Psoas muscle (tissue), 7 donors: ENCODE measurements at regions not wholly inside any gene's neighbourhood (a gene's known extent, or its start where the extent isn't known, plus 50 kb on each side); places are given as distances from the start of the nearest gene placed in this dataset.

Experiments used
- ATAC-seq, 4 donors: fragments of 200-7000 bp; cut with Tn5 transposase; one replicate each; pipeline ENCODE4 v1.9.1; 2020; ENCODE audit warnings: moderate library complexity in 3 of 4, mild to moderate bottlenecking in 2 of 4
- DNase-seq, 2 donors: peaks; one replicate each; pipeline ENCODE4 v3.0.0-alpha.2; 2020
- H3K27ac ChIP-seq: fragments of 200-600 bp; one replicate; pipeline ENCODE4 v1.8.0; 2022
- H3K27me3 ChIP-seq, 3 donors: fragments of 200-600 bp in 1 of 3; one replicate each; pipeline versions ENCODE4 v1.6.1 to v1.8.0; 2013 to 2022; ENCODE audit warnings: low read length in 2 of 3, mild to moderate bottlenecking in 2 of 3, moderate library complexity in 1 of 3; ENCODE audit not compliant: insufficient read depth in 3 of 3
- H3K36me3 ChIP-seq, 2 donors: fragments of 200-600 bp in 1 of 2; one replicate each; pipeline versions ENCODE4 v1.6.1 to v1.8.0; 2013 to 2022; ENCODE audit warnings: low read depth in 1 of 2, mild to moderate bottlenecking in 1 of 2, moderate library complexity in 1 of 2; ENCODE audit not compliant: insufficient read depth in 1 of 2
- H3K4me1 ChIP-seq: fragments of 200-600 bp; one replicate; pipeline ENCODE4 v1.8.0; 2022
- H3K4me3 ChIP-seq: fragments of 200-600 bp; one replicate; pipeline ENCODE4 v1.8.0; 2022; ENCODE audit warnings: mild to moderate bottlenecking
- H3K9me3 ChIP-seq: fragments of 200-600 bp; one replicate; pipeline ENCODE4 v1.8.0; 2022
- WGBS, 3 donors: extraction: QIAGEN DNeasy Blood & Tissue Kit; methylation state at CpG; one replicate each; pipeline versions ENCODE4 v1.1.6 to v1.1.7; 2013; 5-methylcytosine and 5-hydroxymethylcytosine counted together
- intact Hi-C, 2 donors: fragments of 100-400 bp; cut with DNase I; formaldehyde crosslinking; loops; one replicate each; pipeline versions ENCODE4 v1.11.0 to v1.14.2; 2022
- TF ChIP-seq, protein P1 (sequence below): fragments of 200-600 bp; IDR thresholded peaks from one replicate; pipeline ENCODE4 v1.8.0; 2022; ENCODE audit warnings: antibody characterized with exemption
- donor health status: healthy with polysubstance abuse.
- donor health status: DM: no; HTN: no; CAD: no; lungs with moderate emphysema.
- donor health status: Bipolar disorder and iron deficiency.
- donor health status: healthy.
- donor health status: DM: yes; HTN: yes; CAD: no.
- donor health status: DM: no; HTN: no; CAD: no.
- donor health status: DM: yes; HTN: yes; CAD: no.

- WGBS, 3 donors, result 58 to 82% (median 81%) methylated on average over 3 of the region's 3 CpGs
- Histone ChIP-seq H3K36me3 (no peaks in the 10 kb centered on the region), H3K9me3 (peaks cover 13% of the 10 kb centered on the region), H3K27ac (no peak overlapping the region), H3K4me3 (no peak overlapping the region), H3K4me1 (no peaks in the 10 kb centered on the region), H3K27me3 (no peaks in the 10 kb centered on the region)
- no peak for DNase-seq
- intact Hi-C loops, result no loop called here
- TF ChIP-seq, protein P1, sequence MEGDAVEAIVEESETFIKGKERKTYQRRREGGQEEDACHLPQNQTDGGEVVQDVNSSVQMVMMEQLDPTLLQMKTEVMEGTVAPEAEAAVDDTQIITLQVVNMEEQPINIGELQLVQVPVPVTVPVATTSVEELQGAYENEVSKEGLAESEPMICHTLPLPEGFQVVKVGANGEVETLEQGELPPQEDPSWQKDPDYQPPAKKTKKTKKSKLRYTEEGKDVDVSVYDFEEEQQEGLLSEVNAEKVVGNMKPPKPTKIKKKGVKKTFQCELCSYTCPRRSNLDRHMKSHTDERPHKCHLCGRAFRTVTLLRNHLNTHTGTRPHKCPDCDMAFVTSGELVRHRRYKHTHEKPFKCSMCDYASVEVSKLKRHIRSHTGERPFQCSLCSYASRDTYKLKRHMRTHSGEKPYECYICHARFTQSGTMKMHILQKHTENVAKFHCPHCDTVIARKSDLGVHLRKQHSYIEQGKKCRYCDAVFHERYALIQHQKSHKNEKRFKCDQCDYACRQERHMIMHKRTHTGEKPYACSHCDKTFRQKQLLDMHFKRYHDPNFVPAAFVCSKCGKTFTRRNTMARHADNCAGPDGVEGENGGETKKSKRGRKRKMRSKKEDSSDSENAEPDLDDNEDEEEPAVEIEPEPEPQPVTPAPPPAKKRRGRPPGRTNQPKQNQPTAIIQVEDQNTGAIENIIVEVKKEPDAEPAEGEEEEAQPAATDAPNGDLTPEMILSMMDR, result no peak
- no peak for ATAC-seq
Observed at GRCh38 chr3:25133588-25133987, 294.5 kb upstream of the RARB start.

GRCh38 chr3:25137606-25138005 lies 290.5 kb upstream of the RARB start:
- H3K27ac ChIP-seq, result no peak overlapping the region
- TF ChIP-seq, protein P1, result no peak
- H3K4me1 ChIP-seq, result no peaks in the 10 kb centered on the region
- H3K9me3 ChIP-seq, result no peaks in the 10 kb centered on the region
- no peaks in the 10 kb centered on the region for H3K36me3 ChIP-seq
- DNase-seq, result no peak
- no peak overlapping the region for H3K4me3 ChIP-seq
- WGBS, 3 donors, result 90 to 95% (median 92%) methylated on average over 2 of the region's 2 CpGs
- intact Hi-C loops, result no loop called here
- H3K27me3 ChIP-seq, result no peaks in the 10 kb centered on the region
- ATAC-seq, result no peak

GRCh38 chr3:25139267-25139666 lies 288.8 kb upstream of the RARB start:
- intact Hi-C loops, result no loop called here
- TF ChIP-seq, protein P1, result no peak
- DNase-seq (no peak), ATAC-seq (no peak)
- Histone ChIP-seq H3K36me3 (no peaks in the 10 kb centered on the region), H3K27me3 (no peaks in the 10 kb centered on the region), H3K4me1 (no peaks in the 10 kb centered on the region), H3K27ac (no peak overlapping the region), H3K4me3 (no peak overlapping the region), H3K9me3 (no peaks in the 10 kb centered on the region)
- WGBS, 3 donors, result 69 to 87% (median 79%) methylated on average over 1 of the region's 1 CpG

- Histone ChIP-seq H3K4me3 (no peak overlapping the region), H3K36me3 (no peaks in the 10 kb centered on the region), H3K4me1 (no peaks in the 10 kb centered on the region), H3K27me3 (no peaks in the 10 kb centered on the region), H3K9me3 (no peaks in the 10 kb centered on the region), H3K27ac (no peak overlapping the region)
- intact Hi-C loops, result no loop called here
- TF ChIP-seq, protein P1, result no peak
- DNase-seq (no peak), ATAC-seq (no peak)
- 43 to 56% (median 56%) methylated on average over 6 of the region's 6 CpGs for WGBS, 3 donors
Observed at GRCh38 chr3:25142609-25143355, 285.3 kb upstream of the RARB start.
